NCI-H2196 treated with DMSO at 0.1 percent for 48 hours (cell line): ENCODE measurements at regions not wholly inside any gene's neighbourhood (a gene's known extent, or its start where the extent isn't known, plus 50 kb on each side); places are given as distances from the start of the nearest gene placed in this dataset.
"Not testable (repeated sequence)": the region's sequence is repeated elsewhere in the genome, so short reads cannot be mapped to it uniquely, and the experiment has no call there.

ENCODE experiments used
- DNase-seq: peaks from one replicate; lab custom pipeline; 2025; ENCODE audit not compliant: unreplicated experiment; lab: John Stamatoyannopoulos, UW

DNA sequence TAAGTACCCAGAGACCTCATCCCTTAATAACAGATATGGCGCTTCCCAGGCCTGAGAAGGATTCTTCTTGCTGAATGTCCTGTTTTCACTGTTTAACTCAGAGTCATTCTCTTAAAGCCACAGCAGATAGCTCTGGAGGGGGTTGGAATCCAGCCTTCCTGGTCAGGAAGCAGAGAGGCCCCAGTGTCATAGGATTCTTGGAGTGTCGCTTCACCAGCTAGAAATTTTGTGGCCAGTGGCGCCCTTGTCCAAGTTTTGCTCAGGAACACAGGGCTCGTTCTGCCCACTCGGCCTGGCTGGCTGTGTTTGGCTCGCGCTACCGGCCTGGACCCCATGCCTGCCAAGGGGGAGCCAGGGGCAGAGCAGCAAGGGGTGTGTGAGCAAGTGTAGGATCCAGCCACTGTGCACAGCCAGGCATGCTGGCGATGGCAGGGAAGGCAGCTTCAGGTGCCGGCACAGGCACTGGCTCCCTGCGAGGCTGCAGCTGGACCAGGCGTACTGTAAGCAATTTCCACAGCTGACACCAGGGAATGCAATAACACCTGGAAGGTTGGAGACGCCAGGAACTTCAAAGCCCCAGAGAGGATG lies 214.8 kb upstream of the SESN3 start:
- DNase-seq, result no peak

DNA sequence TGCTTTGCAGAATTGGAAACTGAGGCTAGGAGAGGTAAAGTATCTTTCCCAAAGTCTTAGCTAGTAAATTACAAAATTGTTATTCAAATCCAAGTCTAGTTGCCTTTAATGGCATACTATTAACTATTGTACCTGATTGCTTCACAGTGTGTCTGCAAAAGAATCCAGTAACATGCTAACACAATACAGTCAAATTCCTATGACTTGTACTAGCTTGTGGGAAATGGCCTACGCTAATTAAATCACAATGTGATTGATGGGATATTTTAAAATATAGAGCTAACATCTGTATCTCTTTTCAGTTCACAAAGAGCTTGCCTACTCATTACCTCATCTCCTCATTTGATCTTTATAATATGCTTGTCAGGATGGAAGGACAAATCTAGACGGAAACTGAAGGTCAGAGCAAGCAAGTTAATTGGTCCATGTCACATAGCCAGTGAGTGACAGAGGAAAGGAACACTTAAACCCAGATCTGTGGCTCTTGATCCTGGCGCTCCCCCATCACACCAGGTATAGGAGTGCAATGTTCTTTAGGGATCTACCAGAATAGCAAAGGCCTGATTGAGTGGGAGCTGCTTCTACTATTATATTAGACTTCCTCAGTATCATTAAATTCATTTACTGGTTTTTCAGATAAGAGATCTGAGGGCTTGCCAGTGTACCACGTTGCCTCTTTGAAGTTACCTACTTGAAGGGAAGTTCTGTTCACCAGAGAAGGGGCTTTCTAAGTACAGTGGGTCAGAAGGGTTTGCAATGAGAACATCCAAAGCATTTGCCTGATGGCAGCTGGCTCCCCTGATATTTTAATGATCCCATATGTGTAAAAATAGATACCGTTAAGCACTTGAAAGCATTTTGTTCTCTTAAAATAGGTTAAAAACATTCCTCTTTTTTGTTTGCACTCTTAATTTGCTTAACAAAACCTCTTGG lies 213.6 kb upstream of the SESN3 start:
- DNase-seq, result no peak

DNA sequence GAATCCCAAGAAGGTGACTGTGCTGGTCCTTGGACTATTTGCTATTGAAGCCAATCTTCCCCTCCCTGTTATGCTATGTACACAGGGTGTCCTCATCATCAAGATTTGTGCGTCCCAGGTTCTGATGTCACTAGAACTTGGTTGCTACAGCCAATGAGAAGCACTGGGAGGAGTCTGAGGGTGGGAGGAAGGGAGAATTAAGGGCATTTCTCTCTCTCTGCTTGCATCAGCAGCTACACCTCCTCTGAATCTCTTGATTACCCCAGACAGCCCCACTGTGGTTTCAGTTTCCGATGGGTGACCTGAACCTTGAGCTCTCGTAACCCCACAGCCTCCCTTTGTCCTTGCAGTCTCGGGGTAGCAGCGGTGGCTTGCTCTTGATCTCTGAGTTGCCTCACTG lies 212.4 kb upstream of the SESN3 start:
- DNase-seq, result no peak

DNA sequence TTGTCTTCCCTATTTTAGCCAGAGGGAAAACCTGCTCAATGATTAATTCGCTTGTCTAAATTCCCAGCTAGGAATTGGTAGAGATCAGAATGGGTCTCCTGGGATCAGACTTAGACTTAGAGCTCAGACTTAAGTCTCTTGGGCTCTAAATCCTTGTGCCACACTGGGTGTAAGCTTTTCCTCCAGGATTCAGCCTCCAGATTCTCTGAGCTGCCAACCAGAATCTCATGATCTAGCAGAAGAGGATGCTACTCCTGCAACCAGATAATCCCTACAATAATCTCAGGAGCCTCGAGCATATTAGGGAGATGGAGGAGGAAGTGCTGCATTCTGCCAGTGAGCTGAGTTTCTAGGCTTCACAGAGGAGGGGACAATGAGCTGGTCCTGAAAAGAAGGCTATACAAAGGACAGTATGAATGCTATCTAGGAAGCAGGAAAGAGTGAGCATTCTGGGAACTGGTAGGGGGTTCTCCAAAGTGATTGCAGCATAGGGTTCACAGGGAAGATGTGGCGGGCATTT lies 211.6 kb upstream of the SESN3 start:
- DNase-seq, result no peak

DNA sequence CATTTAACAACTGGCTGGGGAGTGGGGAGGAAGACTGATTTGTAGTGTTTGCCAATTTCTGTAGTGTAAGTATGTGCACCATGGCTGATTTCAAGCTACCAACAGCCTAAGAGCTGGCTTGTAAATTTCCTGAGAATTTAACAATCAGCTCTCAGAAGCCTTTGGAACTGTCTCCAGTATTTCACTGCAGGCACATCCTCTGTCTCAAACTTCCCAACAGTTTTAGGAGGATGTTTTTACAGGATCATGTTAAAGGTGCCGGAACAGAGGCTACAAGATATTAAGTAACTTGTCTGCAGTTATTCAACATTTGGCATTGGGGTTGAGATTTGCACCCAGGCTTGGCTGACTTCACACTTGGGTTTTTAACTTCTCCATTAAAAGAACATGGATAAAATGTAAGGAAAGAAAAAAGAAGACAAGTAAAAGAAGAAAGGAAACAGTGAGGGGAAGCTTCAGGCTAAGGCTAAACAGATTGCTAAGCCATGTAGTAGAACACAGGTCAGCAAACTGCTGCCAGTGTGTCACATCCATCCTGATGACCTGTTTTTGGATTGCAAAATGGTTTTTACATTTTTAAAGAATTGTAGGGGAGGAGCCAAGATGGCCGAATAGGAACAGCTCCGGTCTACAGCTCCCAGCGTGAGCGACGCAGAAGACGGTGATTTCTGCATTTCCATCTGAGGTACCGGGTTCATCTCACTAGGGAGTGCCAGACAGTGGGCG lies 204.8 kb upstream of the SESN3 start:
- no peak for DNase-seq

DNA sequence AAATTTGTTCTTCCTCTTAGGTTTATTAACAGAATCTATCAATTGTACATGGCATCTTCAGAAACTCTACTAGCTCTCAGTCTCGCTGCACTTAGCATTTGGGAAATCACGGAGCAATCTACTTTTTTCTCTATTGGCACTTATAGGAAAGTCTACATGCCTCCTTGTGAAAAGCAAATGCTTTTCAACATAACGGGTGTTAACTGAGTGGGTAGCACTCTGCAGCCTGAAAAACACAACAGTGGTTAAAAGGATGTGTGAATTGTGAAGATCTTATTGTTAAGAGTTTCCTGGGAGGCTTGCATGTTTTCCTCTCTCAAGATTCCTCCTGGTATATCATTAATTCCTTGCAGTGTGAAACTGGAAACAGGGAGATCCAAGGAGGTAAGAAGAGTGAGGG lies 204.2 kb upstream of the SESN3 start:
- no peak for DNase-seq

DNA sequence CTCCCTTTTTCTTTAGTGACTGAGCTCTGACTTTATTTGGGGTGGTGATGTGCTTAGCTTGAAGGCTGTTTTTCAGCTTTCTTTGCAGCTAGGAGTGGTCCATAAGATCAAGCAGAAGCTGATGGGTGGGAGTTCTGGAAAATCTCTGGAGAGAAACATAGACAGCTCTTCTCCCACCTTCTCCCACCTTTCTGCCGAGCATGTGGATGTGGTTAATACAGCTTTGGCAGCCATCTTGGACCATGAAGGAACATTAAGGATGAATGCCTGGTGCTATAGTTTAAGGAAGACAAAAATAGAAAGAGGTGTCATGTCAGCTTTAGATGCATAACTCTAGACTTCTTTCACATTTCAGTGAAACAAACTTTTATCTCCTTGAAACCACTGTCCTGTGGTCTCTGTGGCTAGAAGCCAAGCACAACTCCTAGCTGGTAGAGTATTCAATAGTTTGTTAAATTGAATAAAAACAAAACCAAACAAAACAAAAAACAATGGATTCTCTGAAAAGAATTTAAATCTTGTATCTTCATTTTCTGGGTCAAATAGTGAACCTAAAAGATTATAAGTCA lies 203.6 kb upstream of the SESN3 start:
- no peak for DNase-seq

DNA sequence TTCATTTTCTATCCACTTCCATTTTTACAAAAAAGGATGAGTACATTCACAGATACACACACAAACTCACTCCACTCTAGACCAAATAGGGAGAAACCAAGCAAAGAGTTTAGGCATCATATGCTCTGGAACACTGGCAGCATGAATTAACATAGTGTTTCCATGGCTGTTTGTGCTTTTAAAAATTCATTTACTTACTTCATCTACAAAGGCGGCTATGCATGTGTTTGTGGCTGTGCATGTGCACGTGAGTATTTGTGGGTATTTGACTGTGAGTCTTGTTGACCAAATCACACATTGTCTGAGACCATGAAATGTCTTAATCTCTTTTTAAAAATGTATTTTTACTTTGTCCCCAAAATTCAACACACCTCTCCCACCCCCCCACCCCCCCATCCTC lies 203.0 kb upstream of the SESN3 start:
- no peak for DNase-seq

DNA sequence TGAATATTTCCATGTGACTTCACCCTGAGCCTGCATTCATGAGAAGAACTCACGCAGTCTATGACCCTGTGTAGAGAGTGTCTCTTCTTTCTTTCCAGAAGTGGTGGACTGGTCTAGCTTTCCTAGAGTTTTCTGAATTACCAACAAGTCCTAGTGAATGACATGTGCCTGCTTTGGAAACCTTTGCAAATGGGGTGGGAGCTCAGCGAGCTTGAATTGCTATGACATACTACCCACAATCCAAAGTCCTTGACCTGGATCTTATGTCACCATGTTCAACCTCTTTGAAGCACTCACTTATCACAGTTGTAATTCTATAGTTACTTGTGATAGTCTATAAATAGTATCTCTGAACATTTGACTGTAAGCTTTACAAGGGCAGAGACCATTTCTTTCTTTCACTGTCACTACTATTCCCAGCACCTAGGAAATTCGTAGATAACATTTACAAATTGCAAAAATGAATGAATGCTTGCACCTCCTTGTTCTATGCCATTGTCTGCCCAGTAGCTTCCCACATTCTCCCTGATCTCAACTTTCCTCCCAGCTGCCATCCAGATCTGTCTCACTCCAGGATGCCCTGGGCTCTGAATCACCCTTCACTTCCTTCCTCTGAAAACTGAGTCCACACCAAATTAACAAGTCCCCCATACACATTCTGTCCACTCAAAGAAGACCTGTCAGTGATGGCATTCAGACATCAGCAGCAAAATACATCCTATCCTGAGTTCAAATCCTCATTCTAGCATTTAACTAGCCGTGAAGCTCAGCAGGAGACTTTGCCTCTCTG lies 201.9 kb upstream of the SESN3 start:
- no peak for DNase-seq

DNA sequence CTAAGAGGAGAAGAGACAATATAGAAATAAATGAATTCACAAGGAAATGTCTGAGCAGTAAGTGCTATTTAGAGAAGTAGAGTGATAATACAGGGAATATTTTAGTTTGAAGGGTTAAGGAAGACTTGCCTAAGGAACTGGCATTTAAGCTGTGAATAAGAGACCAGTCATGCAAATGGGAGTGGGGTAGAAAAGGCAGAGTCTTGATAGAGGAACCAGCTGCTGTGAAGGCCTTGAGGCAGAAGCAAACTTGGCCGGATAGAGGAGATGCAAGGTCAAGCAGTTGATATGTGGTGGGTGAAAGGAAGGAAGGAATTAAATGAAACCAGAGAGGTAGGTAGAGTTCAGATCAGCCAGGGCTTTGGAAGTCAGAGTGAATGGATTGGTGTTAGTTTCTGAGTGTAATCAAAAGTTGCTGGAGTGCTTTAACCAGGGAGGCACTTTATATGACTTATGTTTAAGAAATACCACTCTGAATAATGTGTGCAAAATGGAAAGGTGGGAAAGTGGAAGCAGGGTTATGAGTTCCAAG lies 198.4 kb upstream of the SESN3 start:
- DNase-seq, result no peak

DNA sequence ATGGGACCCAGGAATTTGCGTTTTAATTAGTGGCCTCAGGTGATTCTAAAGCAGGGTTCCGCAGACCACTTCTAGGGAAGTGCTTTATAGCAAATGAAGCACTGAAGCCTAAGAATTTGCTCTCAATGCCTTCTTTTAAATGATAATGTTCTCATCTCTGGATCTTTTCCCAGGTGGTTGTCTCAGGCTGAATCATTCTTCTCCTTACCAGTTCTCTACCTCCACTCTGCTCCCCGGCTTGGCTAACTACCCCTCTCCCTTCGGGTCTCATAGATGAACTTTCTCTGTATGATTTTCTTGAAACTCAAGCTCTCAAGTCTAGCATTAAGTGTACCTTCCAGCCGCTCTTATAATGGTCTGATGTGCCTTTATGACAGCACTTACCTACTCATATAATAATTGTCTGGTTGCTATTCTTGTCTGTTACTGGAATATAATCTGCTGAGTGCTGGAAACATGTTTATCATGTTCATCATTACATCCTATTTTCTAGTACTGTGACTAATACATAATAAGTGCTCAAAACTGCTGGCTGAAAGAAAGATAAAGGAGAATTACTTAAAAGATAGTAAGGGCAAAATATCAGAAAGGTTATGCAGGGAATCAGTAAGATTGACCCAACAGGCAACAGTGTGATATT lies 195.9 kb upstream of the SESN3 start:
- no peak for DNase-seq

DNA sequence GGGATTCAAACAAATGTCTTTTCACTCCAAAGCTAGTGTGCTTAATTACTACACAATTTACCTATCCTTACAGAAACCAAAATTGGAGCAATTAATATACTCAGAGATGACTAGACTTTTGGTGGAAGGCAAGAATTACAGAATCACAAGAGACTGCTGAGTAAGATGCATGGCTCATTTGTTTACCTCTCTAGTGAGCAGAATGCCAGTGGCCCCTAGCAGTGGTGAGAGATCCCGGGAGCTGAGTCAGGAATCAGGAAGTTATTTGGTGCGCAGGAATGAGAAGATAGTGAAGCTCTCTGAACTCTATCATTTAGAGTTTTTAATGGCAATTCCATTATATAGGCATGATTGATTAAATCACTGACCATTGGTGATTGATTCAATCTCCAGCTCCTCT lies 188.9 kb upstream of the SESN3 start:
- no peak for DNase-seq

DNA sequence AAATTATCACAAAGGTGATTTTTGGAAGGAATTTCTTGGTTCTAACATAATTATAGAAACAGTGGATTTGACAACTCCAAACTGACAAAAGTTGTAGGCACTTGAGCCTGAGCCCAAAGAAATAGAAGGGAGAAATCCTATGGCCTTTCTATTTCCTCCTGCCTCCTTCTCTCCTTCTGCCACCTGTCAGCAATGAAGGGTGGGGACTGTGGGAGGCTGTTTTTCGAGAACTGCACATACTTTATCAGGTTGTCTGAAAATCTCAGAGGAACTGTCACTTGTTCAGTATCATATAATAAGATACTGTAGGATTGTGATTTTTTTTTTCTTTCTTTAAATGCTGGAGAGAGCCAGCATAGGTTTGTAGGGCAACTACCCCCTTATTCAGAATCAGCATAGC lies 187.9 kb upstream of the SESN3 start:
- no peak for DNase-seq

DNA sequence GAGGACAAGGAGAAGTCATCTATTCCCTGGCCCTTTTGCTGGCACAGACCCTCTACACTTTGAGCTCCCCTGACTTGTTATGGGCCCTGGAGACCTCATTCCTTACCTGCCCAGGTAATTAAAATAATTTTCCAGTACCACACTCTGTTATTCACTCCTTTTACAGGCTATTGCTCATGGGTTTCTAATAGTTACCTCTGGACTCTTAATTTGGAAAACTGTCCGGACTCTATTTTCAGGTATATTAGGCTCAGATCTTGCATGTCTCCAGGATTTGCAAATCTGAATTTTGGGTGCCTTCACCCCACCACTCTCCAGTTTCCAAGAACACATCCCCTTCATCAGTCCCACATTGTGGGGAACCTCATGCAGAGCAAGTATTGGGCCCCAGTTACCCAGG lies 186.8 kb upstream of the SESN3 start:
- no peak for DNase-seq

DNA sequence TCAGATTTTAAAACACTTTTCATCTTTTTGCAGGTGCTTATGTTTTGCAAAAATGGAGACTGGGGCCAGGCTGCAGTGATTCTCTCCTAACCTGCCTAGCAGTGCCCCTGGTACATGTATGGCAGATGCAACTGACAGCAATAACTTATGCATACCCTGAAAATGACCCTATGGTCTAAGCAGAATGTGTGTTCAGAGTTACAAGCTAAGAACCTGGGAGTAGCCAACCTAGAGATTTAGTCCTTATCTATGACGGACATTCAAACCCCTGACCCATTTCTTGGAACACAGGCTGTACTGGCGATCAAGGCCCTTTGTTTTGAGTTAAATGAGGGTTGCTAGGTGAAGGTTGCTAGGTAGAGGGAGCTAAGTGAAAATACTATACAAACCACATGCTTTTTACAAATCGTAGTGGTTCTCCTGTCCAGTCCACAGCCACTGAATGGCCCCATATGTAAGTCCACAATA lies 184.9 kb upstream of the SESN3 start:
- DNase-seq, result no peak

DNA sequence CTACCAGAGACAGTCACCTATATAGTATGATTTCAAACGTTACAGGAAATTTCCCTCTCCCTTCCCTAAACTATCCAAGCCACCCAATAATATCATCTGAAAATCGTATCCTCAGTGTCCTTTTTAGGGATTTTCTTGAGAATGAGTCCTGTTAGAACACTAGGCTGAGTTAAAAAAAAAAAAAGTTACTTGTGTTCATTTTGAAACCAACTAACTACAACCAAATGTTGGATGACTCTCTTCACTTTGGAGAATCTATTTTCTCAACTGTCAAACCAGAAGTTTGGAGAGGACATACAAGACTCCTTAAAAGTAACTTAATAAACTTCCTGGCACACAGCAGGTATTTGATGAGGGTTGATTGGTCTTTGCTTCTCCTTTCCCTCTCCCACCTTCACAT lies 183.2 kb upstream of the SESN3 start:
- DNase-seq, result no peak

DNA sequence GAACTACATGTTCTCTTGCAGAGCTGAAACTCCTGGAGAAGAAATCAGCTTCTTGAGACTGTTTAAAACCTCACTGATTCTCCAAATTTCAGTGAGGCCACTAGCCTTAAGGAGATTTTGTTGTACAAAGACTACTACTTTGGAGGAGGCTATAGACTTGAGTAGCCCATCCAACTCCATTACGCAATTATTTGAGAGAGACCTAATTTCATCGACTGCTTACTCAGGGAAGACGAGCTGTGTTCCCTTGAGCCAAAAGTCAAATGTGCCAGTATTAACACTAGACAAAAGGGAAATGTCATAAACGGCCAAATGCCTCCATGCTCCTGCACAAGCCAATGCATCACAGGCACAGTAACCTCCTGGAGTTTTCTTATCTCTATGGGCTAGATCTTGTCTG lies 182.8 kb upstream of the SESN3 start:
- no peak for DNase-seq

DNA sequence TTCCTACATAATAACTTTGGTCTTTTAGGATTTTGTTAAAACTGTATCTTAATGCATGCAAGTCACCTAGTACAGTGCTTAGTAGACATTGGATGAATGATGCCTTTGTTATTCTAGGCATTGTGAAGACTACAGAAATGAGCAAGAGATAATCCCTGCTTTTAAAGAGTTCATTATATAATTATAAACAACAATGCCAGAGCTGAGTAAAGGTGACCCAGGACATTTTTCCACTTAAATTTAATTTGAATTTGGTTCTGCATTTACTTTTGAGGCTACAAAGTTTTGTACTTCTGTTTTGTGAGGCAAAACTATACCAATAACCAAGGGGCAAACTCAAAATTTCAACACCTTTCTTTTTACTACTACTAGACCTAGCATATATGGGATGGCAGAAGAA lies 182.0 kb upstream of the SESN3 start:
- no peak for DNase-seq

DNA sequence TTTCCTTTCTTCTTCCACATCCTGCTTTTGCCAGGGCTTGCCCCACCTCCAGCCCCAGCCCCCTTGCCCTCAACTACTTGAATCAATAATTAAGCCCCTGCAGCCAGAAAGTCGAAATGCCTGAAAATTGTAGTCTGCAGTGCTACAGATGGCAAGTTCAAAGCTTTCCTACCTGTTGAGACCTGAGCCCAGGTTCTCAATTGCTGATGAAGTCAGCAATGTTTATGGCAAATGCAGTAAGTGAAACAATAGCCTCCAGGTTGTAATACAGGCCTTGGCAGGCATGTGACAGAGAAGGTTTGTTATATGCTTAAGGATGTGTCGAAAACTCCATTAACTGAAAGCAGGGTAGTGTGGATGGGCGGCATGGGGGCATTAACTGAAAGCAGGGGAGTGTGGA lies 181.1 kb upstream of the SESN3 start:
- DNase-seq, result no peak

DNA sequence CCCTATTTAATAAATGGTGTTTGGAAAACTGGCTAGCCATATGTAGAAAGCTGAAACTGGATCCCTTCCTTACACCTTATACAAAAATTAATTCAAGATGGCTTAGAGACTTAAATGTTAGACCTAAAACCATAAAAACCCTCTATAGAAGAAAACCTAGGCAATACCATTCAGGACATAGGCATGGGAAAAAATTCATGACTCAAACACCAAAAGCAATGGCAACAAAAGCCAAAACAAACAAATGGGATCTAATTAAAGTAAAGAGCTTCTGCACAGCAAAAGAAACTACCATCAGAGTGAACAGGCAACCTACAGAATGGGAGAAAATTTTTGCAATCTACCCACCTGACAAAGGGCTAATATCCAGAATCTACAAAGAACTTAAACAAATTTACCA lies 179.7 kb upstream of the SESN3 start:
- DNase-seq, result not testable (repeated sequence)
